ENCODE measurements at regions not wholly inside any gene's neighbourhood (a gene's known extent, or its start where the extent isn't known, plus 50 kb on each side); places are given as distances from the start of the nearest gene placed in this dataset.
"Not testable (repeated sequence)": the region's sequence is repeated elsewhere in the genome, so short reads cannot be mapped to it uniquely, and the experiment has no call there.

DNA sequence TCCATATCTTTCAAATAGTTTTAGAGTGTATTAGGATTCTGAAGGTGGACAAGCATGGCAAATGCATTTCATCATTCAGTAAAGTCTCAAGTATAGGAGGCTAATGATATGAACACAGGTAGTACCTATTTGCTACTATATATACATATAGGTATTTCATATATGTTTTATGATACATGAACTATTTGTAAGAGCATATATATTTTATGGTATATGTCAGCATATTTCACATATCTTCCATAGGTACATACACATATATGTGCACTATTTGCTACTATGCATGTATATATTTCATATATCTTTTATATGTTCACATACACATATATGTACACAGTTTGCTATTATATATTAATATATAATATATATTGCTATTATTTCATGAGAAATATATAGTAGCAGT, 1291.7 kb upstream of the MIR17HG start:
- no peak overlapping the region for H2BK120ac ChIP-seq (ENCODE audit: low read depth, low read length)
- in situ Hi-C loops (cut with MboI; ENCODE audit: low sequenced_read_pairs), result no loop called here
- no peak overlapping the region for H3K27ac ChIP-seq (ENCODE audit: insufficient read depth, low read length)
- H3K4me2 ChIP-seq (ENCODE audit: low read depth, low read length), result no peak overlapping the region
- H3K4me3 ChIP-seq (ENCODE audit: insufficient read depth, low read depth, low read length), result no peak overlapping the region
- no peaks in the 10 kb centered on the region; the same call in 1 of the 2 replicates for H3K9me3 ChIP-seq (ENCODE audit: control insufficient read depth, insufficient read depth, low read length)
- H2AK9ac ChIP-seq (replicated peaks; ENCODE audit: low read depth, low read length, poor library complexity), result no peak overlapping the region
- H3K56ac ChIP-seq (ENCODE audit: extremely low read depth, insufficient read depth, low read length), result no peak overlapping the region
- TF ChIP-seq MAFK (IDR thresholded peaks at IDR 0.05; ENCODE audit: low read depth, low read length) (peak; percentile 34; the same call in 1 of the 2 replicates), MXI1 (IDR thresholded peaks at IDR 0.05; ENCODE audit: borderline replicate concordance, low read depth, low read length) (no peak)
- no peaks in the 10 kb centered on the region for H3K36me3 ChIP-seq (ENCODE audit: control insufficient read depth, insufficient read depth, low read length)
- H2BK15ac ChIP-seq (ENCODE audit: low read depth, low read length), result no peak overlapping the region
- ATAC-seq (ENCODE audit: low read depth), result no peak
- no peak overlapping the region for H3K9ac ChIP-seq (ENCODE audit: low read depth, low read length)
- H3K27me3 ChIP-seq (ENCODE audit: control insufficient read depth, insufficient read depth, low read length), result no peaks in the 10 kb centered on the region
- H3K4me1 ChIP-seq (ENCODE audit: control insufficient read depth, insufficient read depth, low read length), result no peaks in the 10 kb centered on the region
- no peaks in the 10 kb centered on the region for H3K79me1 ChIP-seq (ENCODE audit: low read depth in 1 of 2, low read length in 2 of 2)
- H4K8ac ChIP-seq (ENCODE audit: low read depth in 2 of 2, low read length in 2 of 2), result no peak overlapping the region
- no peak overlapping the region for H2AFZ ChIP-seq (replicated peaks; ENCODE audit: low read length, poor library complexity)
- no peak overlapping the region for H4K91ac ChIP-seq (ENCODE audit: insufficient read depth, low read depth, low read length)
- no peak overlapping the region for H3K18ac ChIP-seq (ENCODE audit: low read depth, low read length)
- intact Hi-C loops (cut with micrococcal nuclease), result no loop called here
- no peak overlapping the region for H2AK5ac ChIP-seq (ENCODE audit: low read depth, low read length)
- H4K5ac ChIP-seq (ENCODE audit: low read depth, low read length), result no peak overlapping the region
- H3K4ac ChIP-seq (ENCODE audit: low read depth, low read length), result no peak overlapping the region
- no peak overlapping the region for H3K23ac ChIP-seq (ENCODE audit: low read depth, low read length)
- H2BK5ac ChIP-seq (ENCODE audit: low read depth, low read length, poor library complexity, severe bottlenecking), result no peak overlapping the region
- H2BK20ac ChIP-seq (ENCODE audit: low read depth, low read length), result no peak overlapping the region
- dilution Hi-C loops (cut with HindIII; ENCODE audit: low sequenced_read_pairs, unreplicated experiment), result no loop called here
- no peaks in the 10 kb centered on the region for H4K20me1 ChIP-seq (ENCODE audit: insufficient read depth, low read length)
- H3K14ac ChIP-seq (replicated peaks; ENCODE audit: low read depth, low read length), result no peak overlapping the region
- ChIA-PET POLR2A (ENCODE audit: unreplicated experiment) (no interaction called here), CTCF (no interaction called here)
- no peak for DNase-seq
- H3K9me1 ChIP-seq (ENCODE audit: insufficient read depth, low read length), result no peaks in the 10 kb centered on the region
- no TSS peak for BruUV-seq (replicated peaks)

DNA sequence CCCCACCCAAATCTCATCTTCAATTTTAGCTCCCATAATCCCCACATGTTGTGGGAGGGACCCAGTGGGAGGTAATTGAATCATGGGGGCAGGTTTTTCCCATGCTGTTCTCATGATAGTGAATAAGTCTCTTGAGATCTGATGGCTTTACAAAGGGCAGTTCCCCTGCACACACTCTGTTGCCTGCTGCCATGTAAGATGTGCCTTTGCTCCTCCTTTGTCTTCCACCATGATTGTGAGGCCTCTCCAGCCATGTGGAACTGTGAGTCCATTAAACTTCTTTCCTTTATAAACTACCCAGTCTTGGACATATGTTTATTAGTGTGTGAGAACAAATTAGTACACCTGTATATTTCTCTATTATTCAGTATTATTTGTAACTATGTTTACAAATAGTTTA, 1283.3 kb upstream of the MIR17HG start:
- H3K9ac ChIP-seq (ENCODE audit: low read depth, low read length), result not testable (repeated sequence)

More for the DNA sequence above, 1283.3 kb upstream of the MIR17HG start:
- H4K8ac ChIP-seq (ENCODE audit: low read depth in 2 of 2, low read length in 2 of 2); H3K23ac ChIP-seq (ENCODE audit: low read depth, low read length); H3K4me3 ChIP-seq (ENCODE audit: insufficient read depth, low read depth, low read length); DNase-seq; H3K18ac ChIP-seq (ENCODE audit: low read depth, low read length); POLR2A ChIA-PET (ENCODE audit: unreplicated experiment); H3K4ac ChIP-seq (ENCODE audit: low read depth, low read length); H3K56ac ChIP-seq (ENCODE audit: extremely low read depth, insufficient read depth, low read length); H4K20me1 ChIP-seq (ENCODE audit: insufficient read depth, low read length); H2AK5ac ChIP-seq (ENCODE audit: low read depth, low read length); H3K9me3 ChIP-seq (ENCODE audit: control insufficient read depth, insufficient read depth, low read length); BruUV-seq (replicated peaks); H2BK5ac ChIP-seq (ENCODE audit: low read depth, low read length, poor library complexity, severe bottlenecking); H2BK120ac ChIP-seq (ENCODE audit: low read depth, low read length); H2AK9ac ChIP-seq (replicated peaks; ENCODE audit: low read depth, low read length, poor library complexity); H4K5ac ChIP-seq (ENCODE audit: low read depth, low read length); dilution Hi-C loops (cut with HindIII; ENCODE audit: low sequenced_read_pairs, unreplicated experiment); H3K27me3 ChIP-seq (ENCODE audit: control insufficient read depth, insufficient read depth, low read length); H2BK20ac ChIP-seq (ENCODE audit: low read depth, low read length); H4K91ac ChIP-seq (ENCODE audit: insufficient read depth, low read depth, low read length); H3K79me1 ChIP-seq (ENCODE audit: low read depth in 1 of 2, low read length in 2 of 2); H3K14ac ChIP-seq (replicated peaks; ENCODE audit: low read depth, low read length); H3K4me1 ChIP-seq (ENCODE audit: control insufficient read depth, insufficient read depth, low read length); H3K4me2 ChIP-seq (ENCODE audit: low read depth, low read length); H3K27ac ChIP-seq (ENCODE audit: insufficient read depth, low read length); intact Hi-C loops (cut with micrococcal nuclease); in situ Hi-C loops (cut with MboI; ENCODE audit: low sequenced_read_pairs); H2AFZ ChIP-seq (replicated peaks; ENCODE audit: low read length, poor library complexity); H3K36me3 ChIP-seq (ENCODE audit: control insufficient read depth, insufficient read depth, low read length); H3K9me1 ChIP-seq (ENCODE audit: insufficient read depth, low read length); H2BK15ac ChIP-seq (ENCODE audit: low read depth, low read length); CTCF ChIA-PET; ATAC-seq (ENCODE audit: low read depth): not testable (repeated sequence)

Measured in IMR-90 (cell line).